HepG2 (cell line): ENCODE measurements at regions not wholly inside any gene's neighbourhood (a gene's known extent, or its start where the extent isn't known, plus 50 kb on each side); places are given as distances from the start of the nearest gene placed in this dataset.
A peak's percentile ranks its signal among the peaks of the same experiment; 100 is the strongest.

Experiments used
- DR1 ChIP-seq: sonication (generic); formaldehyde crosslinking; IDR thresholded peaks from 2 replicates; pipeline ENCODE4 v1.8.0; 2021; ENCODE audit warnings: mild to moderate bottlenecking, missing genetic modification reagents, inconsistent platforms
- HHEX ChIP-seq: IDR thresholded peaks from 2 replicates; pipeline ENCODE4 v1.6.1; 2016; ENCODE audit warnings: control low read depth
- MEIS2 ChIP-seq: sonication (generic); formaldehyde crosslinking; IDR thresholded peaks from 2 replicates; pipeline ENCODE4 v1.9.0; 2021; ENCODE audit warnings: mild to moderate bottlenecking, missing genetic modification reagents
- NCOA5 ChIP-seq: sonication (generic); formaldehyde crosslinking; IDR thresholded peaks from 2 replicates; pipeline ENCODE4 v1.4.0; 2020; ENCODE audit warnings: missing genetic modification reagents
- NFE2L1 ChIP-seq: sonication (generic); formaldehyde crosslinking; IDR thresholded peaks from 2 replicates; pipeline ENCODE4 v1.4.0; 2020; ENCODE audit warnings: missing genetic modification reagents, mild to moderate bottlenecking, borderline replicate concordance
- SCMH1 ChIP-seq: sonication (generic); formaldehyde crosslinking; IDR thresholded peaks from 2 replicates; pipeline ENCODE4 v1.9.0; 2021; ENCODE audit warnings: missing genetic modification reagents, mild to moderate bottlenecking, borderline replicate concordance
- SOX13 ChIP-seq, 3 experiments: fragments of 450-650 bp in 1 of 3; sonication (generic) in 1 of 3; formaldehyde crosslinking in 1 of 3; IDR thresholded peaks in 2 of 3; conservative IDR thresholded peaks in 1 of 3; 2 replicates each; pipeline versions ENCODE4 v1.5.0 to v1.6.1; 2016 to 2020; ENCODE audit warnings: antibody characterized with exemption in 1 of 3, mild to moderate bottlenecking in 1 of 3, missing compliant biosample characterization in 1 of 3, missing genetic modification reagents in 1 of 3, moderate library complexity in 1 of 3
- XRCC5 ChIP-seq: fragments of 200-400 bp; formaldehyde crosslinking; optimal IDR thresholded peaks from 2 replicates; pipeline ENCODE3; 2017; ENCODE audit warnings: mild to moderate bottlenecking, low read length
- ZBTB44 ChIP-seq: sonication (generic); formaldehyde crosslinking; IDR thresholded peaks from 2 replicates; pipeline ENCODE4 v1.4.0; 2020; ENCODE audit warnings: missing genetic modification reagents
- ZIK1 ChIP-seq: sonication (generic); formaldehyde crosslinking; IDR thresholded peaks from 2 replicates; pipeline ENCODE4 v1.5.0; 2020; ENCODE audit warnings: mild to moderate bottlenecking, low read depth, missing genetic modification reagents, borderline replicate concordance
- ZNF18 ChIP-seq: sonication (generic); formaldehyde crosslinking; IDR thresholded peaks from 2 replicates; pipeline ENCODE4 v1.8.0; 2022; ENCODE audit warnings: mild to moderate bottlenecking, missing genetic modification reagents; ENCODE audit not compliant: insufficient replicate concordance
- ZNF260 ChIP-seq: sonication (generic); formaldehyde crosslinking; IDR thresholded peaks from 2 replicates; pipeline ENCODE4 v1.4.0; 2020; ENCODE audit warnings: missing genetic modification reagents, low read depth, mild to moderate bottlenecking, borderline replicate concordance
- ZNF282 ChIP-seq: fragments of 450-650 bp; IDR thresholded peaks from 2 replicates; pipeline ENCODE4 v1.6.1; 2018; ENCODE audit not compliant: partially characterized antibody
- ZNF546 ChIP-seq: sonication (generic); formaldehyde crosslinking; conservative IDR thresholded peaks from 2 replicates; pipeline ENCODE4 v1.8.1; 2023; ENCODE audit warnings: mild to moderate bottlenecking, missing genetic modification reagents
- ZNF703 ChIP-seq: sonication (generic); formaldehyde crosslinking; IDR thresholded peaks from 2 replicates; pipeline ENCODE4 v1.5.1; 2020; ENCODE audit warnings: missing genetic modification reagents, mild to moderate bottlenecking, moderate library complexity, borderline replicate concordance
- TF ChIP-seq, protein P1 (sequence below): sonication (generic); formaldehyde crosslinking; IDR thresholded peaks from 2 replicates; pipeline ENCODE4 v1.4.0; 2020; ENCODE audit warnings: low read depth, missing genetic modification reagents
- TF ChIP-seq, protein P2 (sequence below): sonication (generic); formaldehyde crosslinking; IDR thresholded peaks from 2 replicates; pipeline ENCODE4 v1.4.0; 2020; ENCODE audit warnings: missing genetic modification reagents, borderline replicate concordance
- TF ChIP-seq, protein P3 (sequence below): sonication (generic); formaldehyde crosslinking; IDR thresholded peaks from 2 replicates; pipeline ENCODE4 v1.4.0; 2020; ENCODE audit warnings: missing genetic modification reagents

DNA sequence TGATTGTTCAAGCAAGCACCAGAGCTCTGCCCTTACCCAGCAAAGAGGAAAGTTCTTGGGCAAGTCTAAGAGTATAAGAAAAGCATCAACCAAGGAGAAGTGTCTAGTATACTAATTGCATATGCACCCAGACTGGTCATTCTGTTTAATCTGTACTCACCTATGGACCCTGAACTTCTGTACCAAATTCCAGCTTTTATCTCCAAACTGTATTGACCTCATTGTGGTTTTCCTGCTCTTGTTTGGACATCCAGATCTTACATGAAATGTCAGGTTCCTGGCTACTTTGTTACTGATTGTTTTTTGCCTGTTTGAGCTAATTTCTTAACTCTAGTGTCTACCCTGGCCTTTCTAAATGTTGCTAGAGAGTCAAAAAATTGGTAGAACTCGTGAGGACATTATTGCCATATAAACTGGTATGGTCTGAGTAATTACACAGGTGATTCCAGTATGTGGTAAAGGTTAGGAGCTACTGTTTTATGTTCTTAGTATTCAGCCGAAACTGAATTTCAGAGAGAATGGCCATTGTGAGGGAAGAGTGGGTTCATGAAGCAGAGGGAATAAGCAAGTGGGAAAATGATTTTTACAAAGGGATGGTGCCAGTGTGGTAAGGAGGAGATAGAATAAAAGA lies 146.3 kb downstream of the HNMT start (continued):
- TF ChIP-seq, protein P1, sequence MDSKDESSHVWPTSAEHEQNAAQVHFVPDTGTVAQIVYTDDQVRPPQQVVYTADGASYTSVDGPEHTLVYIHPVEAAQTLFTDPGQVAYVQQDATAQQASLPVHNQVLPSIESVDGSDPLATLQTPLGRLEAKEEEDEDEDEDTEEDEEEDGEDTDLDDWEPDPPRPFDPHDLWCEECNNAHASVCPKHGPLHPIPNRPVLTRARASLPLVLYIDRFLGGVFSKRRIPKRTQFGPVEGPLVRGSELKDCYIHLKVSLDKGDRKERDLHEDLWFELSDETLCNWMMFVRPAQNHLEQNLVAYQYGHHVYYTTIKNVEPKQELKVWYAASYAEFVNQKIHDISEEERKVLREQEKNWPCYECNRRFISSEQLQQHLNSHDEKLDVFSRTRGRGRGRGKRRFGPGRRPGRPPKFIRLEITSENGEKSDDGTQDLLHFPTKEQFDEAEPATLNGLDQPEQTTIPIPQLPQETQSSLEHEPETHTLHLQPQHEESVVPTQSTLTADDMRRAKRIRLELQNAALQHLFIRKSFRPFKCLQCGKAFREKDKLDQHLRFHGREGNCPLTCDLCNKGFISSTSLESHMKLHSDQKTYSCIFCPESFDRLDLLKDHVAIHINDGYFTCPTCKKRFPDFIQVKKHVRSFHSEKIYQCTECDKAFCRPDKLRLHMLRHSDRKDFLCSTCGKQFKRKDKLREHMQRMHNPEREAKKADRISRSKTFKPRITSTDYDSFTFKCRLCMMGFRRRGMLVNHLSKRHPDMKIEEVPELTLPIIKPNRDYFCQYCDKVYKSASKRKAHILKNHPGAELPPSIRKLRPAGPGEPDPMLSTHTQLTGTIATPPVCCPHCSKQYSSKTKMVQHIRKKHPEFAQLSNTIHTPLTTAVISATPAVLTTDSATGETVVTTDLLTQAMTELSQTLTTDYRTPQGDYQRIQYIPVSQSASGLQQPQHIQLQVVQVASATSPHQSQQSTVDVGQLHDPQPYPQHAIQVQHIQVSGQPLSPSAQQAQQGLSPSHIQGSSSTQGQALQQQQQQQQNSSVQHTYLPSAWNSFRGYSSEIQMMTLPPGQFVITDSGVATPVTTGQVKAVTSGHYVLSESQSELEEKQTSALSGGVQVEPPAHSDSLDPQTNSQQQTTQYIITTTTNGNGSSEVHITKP (CRISPR knock-in tag) = no peak
- no peak for TF ChIP-seq ZNF546 (CRISPR knock-in tag)
- TF ChIP-seq NCOA5 (CRISPR knock-in tag) = no peak
- TF ChIP-seq ZNF18 (CRISPR knock-in tag) = peak; percentile 86
- TF ChIP-seq, protein P2, sequence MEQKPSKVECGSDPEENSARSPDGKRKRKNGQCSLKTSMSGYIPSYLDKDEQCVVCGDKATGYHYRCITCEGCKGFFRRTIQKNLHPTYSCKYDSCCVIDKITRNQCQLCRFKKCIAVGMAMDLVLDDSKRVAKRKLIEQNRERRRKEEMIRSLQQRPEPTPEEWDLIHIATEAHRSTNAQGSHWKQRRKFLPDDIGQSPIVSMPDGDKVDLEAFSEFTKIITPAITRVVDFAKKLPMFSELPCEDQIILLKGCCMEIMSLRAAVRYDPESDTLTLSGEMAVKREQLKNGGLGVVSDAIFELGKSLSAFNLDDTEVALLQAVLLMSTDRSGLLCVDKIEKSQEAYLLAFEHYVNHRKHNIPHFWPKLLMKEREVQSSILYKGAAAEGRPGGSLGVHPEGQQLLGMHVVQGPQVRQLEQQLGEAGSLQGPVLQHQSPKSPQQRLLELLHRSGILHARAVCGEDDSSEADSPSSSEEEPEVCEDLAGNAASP (CRISPR knock-in tag) = peak; percentile 85; the same call in 1 of the 2 replicates
- TF ChIP-seq MEIS2 (CRISPR knock-in tag) = no peak
- no peak for TF ChIP-seq ZBTB44
- TF ChIP-seq ZNF703 (CRISPR knock-in tag) = no peak
- no peak for TF ChIP-seq NFE2L1 (CRISPR knock-in tag)
- no peak for TF ChIP-seq ZNF260
- TF ChIP-seq SOX13 (IDR thresholded peaks at IDR 0.05) = peak; percentile 80
- peak in 1 of 2 experiments; percentile 97; a peak in 2 of 4 replicates for TF ChIP-seq SOX13 (CRISPR knock-in tag; conservative IDR thresholded peaks at IDR 0.05 in 1 of 2, IDR thresholded peaks at IDR 0.05 in 1 of 2)
- no peak for TF ChIP-seq XRCC5
- TF ChIP-seq ZNF282 = no peak
- TF ChIP-seq SCMH1 (CRISPR knock-in tag) = no peak
- TF ChIP-seq ZIK1 (CRISPR knock-in tag) = no peak
- no peak for TF ChIP-seq DR1 (CRISPR knock-in tag)
- TF ChIP-seq HHEX (CRISPR knock-in tag) = peak; percentile 88
- TF ChIP-seq, protein P3, sequence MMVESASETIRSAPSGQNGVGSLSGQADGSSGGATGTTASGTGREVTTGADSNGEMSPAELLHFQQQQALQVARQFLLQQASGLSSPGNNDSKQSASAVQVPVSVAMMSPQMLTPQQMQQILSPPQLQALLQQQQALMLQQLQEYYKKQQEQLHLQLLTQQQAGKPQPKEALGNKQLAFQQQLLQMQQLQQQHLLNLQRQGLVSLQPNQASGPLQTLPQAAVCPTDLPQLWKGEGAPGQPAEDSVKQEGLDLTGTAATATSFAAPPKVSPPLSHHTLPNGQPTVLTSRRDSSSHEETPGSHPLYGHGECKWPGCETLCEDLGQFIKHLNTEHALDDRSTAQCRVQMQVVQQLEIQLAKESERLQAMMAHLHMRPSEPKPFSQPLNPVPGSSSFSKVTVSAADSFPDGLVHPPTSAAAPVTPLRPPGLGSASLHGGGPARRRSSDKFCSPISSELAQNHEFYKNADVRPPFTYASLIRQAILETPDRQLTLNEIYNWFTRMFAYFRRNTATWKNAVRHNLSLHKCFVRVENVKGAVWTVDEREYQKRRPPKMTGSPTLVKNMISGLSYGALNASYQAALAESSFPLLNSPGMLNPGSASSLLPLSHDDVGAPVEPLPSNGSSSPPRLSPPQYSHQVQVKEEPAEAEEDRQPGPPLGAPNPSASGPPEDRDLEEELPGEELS = peak; percentile 85
